ENCODE measurements at regions not wholly inside any gene's neighbourhood (a gene's known extent, or its start where the extent isn't known, plus 50 kb on each side); places are given as distances from the start of the nearest gene placed in this dataset.

- DNase-seq (ENCODE audit: insufficient read length, low spot score) (no peak), FAIRE-seq (no peak)
These were observed 394.1 kb downstream of the XPNPEP1 start for GRCh38 chr10:109529258-109529657.

GRCh38 chr10:109517748-109518147, 405.6 kb downstream of the XPNPEP1 start:
- no peak for DNase-seq (ENCODE audit: insufficient read length, low spot score)

GRCh38 chr10:109504401-109504800, 418.9 kb downstream of the XPNPEP1 start:
- DNase-seq (ENCODE audit: insufficient read length, low spot score) = no peak
- FAIRE-seq = no peak

More at GRCh38 chr10:109517748-109518147, 405.6 kb downstream of the XPNPEP1 start:
- no peak for FAIRE-seq

GRCh38 chr10:109487691-109488090, 435.6 kb downstream of the XPNPEP1 start:
- DNase-seq (ENCODE audit: insufficient read length, low spot score) (no peak), FAIRE-seq (no peak)

GRCh38 chr10:109480836-109481235, 442.5 kb downstream of the XPNPEP1 start:
- no peak for DNase-seq (ENCODE audit: insufficient read length, low spot score)
- FAIRE-seq = no peak

- DNase-seq (ENCODE audit: insufficient read length, low spot score) (no peak), FAIRE-seq (no peak)
These were observed 447.4 kb downstream of the XPNPEP1 start for GRCh38 chr10:109475711-109476421.

- FAIRE-seq (no peak), DNase-seq (ENCODE audit: insufficient read length, low spot score) (no peak)
These were observed 448.5 kb downstream of the XPNPEP1 start for GRCh38 chr10:109474812-109475211.

GRCh38 chr10:109474261-109474660, 449.1 kb downstream of the XPNPEP1 start:
- DNase-seq (ENCODE audit: insufficient read length, low spot score) (no peak), FAIRE-seq (no peak)

GRCh38 chr10:109467551-109467950, 455.8 kb downstream of the XPNPEP1 start:
- DNase-seq (ENCODE audit: insufficient read length, low spot score) (no peak), FAIRE-seq (no peak)

GRCh38 chr10:109464949-109465348, 458.4 kb downstream of the XPNPEP1 start:
- FAIRE-seq (no peak), DNase-seq (ENCODE audit: insufficient read length, low spot score) (no peak)

- FAIRE-seq (no peak), DNase-seq (ENCODE audit: insufficient read length, low spot score) (no peak)
These were observed 466.0 kb downstream of the XPNPEP1 start for GRCh38 chr10:109457302-109457638.

- FAIRE-seq (no peak), DNase-seq (ENCODE audit: insufficient read length, low spot score) (no peak)
These were observed 466.6 kb downstream of the XPNPEP1 start for GRCh38 chr10:109456566-109457301.

- DNase-seq (ENCODE audit: insufficient read length, low spot score) (no peak), FAIRE-seq (no peak)
These were observed 468.6 kb downstream of the XPNPEP1 start for GRCh38 chr10:109454691-109455090.

- FAIRE-seq = no peak
These were observed 471.4 kb downstream of the XPNPEP1 start for GRCh38 chr10:109451879-109452278.

GRCh38 chr10:109450702-109451101, 472.6 kb downstream of the XPNPEP1 start:
- DNase-seq (ENCODE audit: insufficient read length, low spot score) (no peak), FAIRE-seq (no peak)

More at GRCh38 chr10:109451879-109452278, 471.4 kb downstream of the XPNPEP1 start:
- DNase-seq (ENCODE audit: insufficient read length, low spot score) = no peak

GRCh38 chr10:109433434-109433833, 489.9 kb downstream of the XPNPEP1 start:
- FAIRE-seq (no peak), DNase-seq (ENCODE audit: insufficient read length, low spot score) (no peak)

- FAIRE-seq = no peak
- DNase-seq (ENCODE audit: insufficient read length, low spot score) = no peak
These were observed 491.0 kb downstream of the XPNPEP1 start for GRCh38 chr10:109432281-109432680.

- no peak for DNase-seq (ENCODE audit: insufficient read length, low spot score)
- no peak for FAIRE-seq
These were observed 492.5 kb downstream of the XPNPEP1 start for GRCh38 chr10:109430799-109431198.

GRCh38 chr10:109430043-109430760, 493.1 kb downstream of the XPNPEP1 start:
- DNase-seq (ENCODE audit: insufficient read length, low spot score) (no peak), FAIRE-seq (no peak)

GRCh38 chr10:109428775-109429491, 494.4 kb downstream of the XPNPEP1 start:
- FAIRE-seq (no peak), DNase-seq (ENCODE audit: insufficient read length, low spot score) (no peak)

- FAIRE-seq (no peak), DNase-seq (ENCODE audit: insufficient read length, low spot score) (no peak)
These were observed 495.9 kb downstream of the XPNPEP1 start for GRCh38 chr10:109427411-109427810.

All from GM19239 (cell line).